ENCODE measurements at regions not wholly inside any gene's neighbourhood (a gene's known extent, or its start where the extent isn't known, plus 50 kb on each side); places are given as distances from the start of the nearest gene placed in this dataset.
"Not testable (repeated sequence)": the region's sequence is repeated elsewhere in the genome, so short reads cannot be mapped to it uniquely, and the experiment has no call there.

- H3K4me3 Mint-ChIP-seq: no peak overlapping the region
- H3K27ac Mint-ChIP-seq: no peak overlapping the region
- DNase-seq: no peak
- no peaks in the 10 kb centered on the region for H3K9me3 Mint-ChIP-seq
- H3K36me3 Mint-ChIP-seq (ENCODE audit: low read depth): no peaks in the 10 kb centered on the region
- H3K27me3 Mint-ChIP-seq: peaks cover 36% of the 10 kb centered on the region
- no peaks in the 10 kb centered on the region for H3K4me1 Mint-ChIP-seq (ENCODE audit: low read depth)
Observed at GRCh38 chr10:27413387-27413786, 90.7 kb upstream of the RAB18 start.

DNA sequence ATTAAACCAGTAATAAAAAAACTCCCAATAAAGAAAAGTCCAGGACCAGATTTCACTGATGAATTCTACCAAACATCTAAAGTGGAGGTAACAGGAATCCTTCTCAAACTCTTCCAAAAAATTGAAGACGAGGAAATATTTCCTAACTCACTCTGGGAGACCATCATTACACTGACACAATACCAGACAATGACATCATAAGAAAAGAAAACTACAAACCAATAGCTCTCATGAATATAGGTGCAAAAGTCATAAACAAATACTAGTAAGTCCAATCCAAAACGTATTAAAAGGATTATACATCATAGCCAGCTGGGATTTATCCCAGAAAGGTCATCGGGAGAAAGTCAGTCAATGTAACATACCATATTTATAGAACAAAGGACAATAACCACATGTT, 94.0 kb upstream of the RAB18 start:
- Mint-ChIP-seq H3K27me3 (peaks cover 22% of the 10 kb centered on the region), H3K9me3 (no peaks in the 10 kb centered on the region), H3K36me3 (ENCODE audit: low read depth) (no peaks in the 10 kb centered on the region), H3K4me3 (no peak overlapping the region), H3K27ac (no peak overlapping the region), H3K4me1 (ENCODE audit: low read depth) (no peaks in the 10 kb centered on the region)
- DNase-seq: no peak

- Mint-ChIP-seq H3K36me3 (ENCODE audit: low read depth) (no peaks in the 10 kb centered on the region), H3K4me3 (no peak overlapping the region), H3K27me3 (no peaks in the 10 kb centered on the region), H3K4me1 (ENCODE audit: low read depth) (no peaks in the 10 kb centered on the region), H3K27ac (no peak overlapping the region), H3K9me3 (no peaks in the 10 kb centered on the region)
- no peak for DNase-seq
Observed at GRCh38 chr10:27407271-27407670, 96.8 kb upstream of the RAB18 start.

- no peaks in the 10 kb centered on the region for H3K36me3 Mint-ChIP-seq (ENCODE audit: low read depth)
- no peak overlapping the region for H3K27ac Mint-ChIP-seq
- H3K27me3 Mint-ChIP-seq: peaks cover 10% of the 10 kb centered on the region
- DNase-seq: no peak
- no peaks in the 10 kb centered on the region for H3K9me3 Mint-ChIP-seq
- H3K4me1 Mint-ChIP-seq (ENCODE audit: low read depth): no peaks in the 10 kb centered on the region
- H3K4me3 Mint-ChIP-seq: no peak overlapping the region
Observed at GRCh38 chr10:27399871-27400270, 104.2 kb upstream of the RAB18 start.

GRCh38 chr10:27393961-27394360, 110.1 kb upstream of the RAB18 start:
- Mint-ChIP-seq H3K9me3 (peaks cover 8% of the 10 kb centered on the region), H3K4me3 (no peak overlapping the region), H3K36me3 (ENCODE audit: low read depth) (no peaks in the 10 kb centered on the region), H3K27me3 (peaks cover 39% of the 10 kb centered on the region), H3K4me1 (ENCODE audit: low read depth) (no peaks in the 10 kb centered on the region), H3K27ac (no peak overlapping the region)
- DNase-seq: no peak

- H3K27me3 Mint-ChIP-seq: peaks cover 31% of the 10 kb centered on the region
- H3K4me1 Mint-ChIP-seq (ENCODE audit: low read depth): no peaks in the 10 kb centered on the region
- H3K4me3 Mint-ChIP-seq: no peak overlapping the region
- H3K9me3 Mint-ChIP-seq: peaks cover 8% of the 10 kb centered on the region
- no peaks in the 10 kb centered on the region for H3K36me3 Mint-ChIP-seq (ENCODE audit: low read depth)
- no peak for DNase-seq
- H3K27ac Mint-ChIP-seq: no peak overlapping the region
Observed at GRCh38 chr10:27392606-27393005, 111.5 kb upstream of the RAB18 start.

- Mint-ChIP-seq H3K27ac (no peak overlapping the region), H3K36me3 (ENCODE audit: low read depth) (no peaks in the 10 kb centered on the region), H3K27me3 (peaks cover 32% of the 10 kb centered on the region), H3K4me3 (no peak overlapping the region), H3K9me3 (peaks cover 8% of the 10 kb centered on the region), H3K4me1 (ENCODE audit: low read depth) (no peaks in the 10 kb centered on the region)
- DNase-seq: no peak
Observed at GRCh38 chr10:27391916-27392315, 112.2 kb upstream of the RAB18 start.

DNA sequence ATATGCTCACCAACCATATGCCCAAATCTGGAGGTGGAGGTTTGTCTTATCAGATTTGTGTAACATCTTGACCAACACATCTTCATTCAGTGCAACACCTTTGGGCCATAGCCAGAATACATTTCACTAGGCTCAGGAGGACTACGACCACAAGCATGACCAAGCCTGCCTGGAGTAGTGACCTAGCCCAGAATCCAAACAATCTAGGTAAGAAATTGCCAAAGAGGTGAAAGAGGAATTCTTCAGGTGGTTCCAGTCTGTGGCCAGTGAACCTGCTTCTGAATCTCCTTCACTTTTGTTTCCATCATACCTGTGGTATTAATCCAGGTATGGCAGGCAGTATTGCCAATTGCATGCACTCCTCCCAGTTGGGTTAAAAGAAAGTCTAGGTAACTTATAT, 112.8 kb upstream of the RAB18 start:
- Mint-ChIP-seq H3K4me1 (ENCODE audit: low read depth) (no peaks in the 10 kb centered on the region), H3K27ac (no peak overlapping the region), H3K4me3 (no peak overlapping the region), H3K9me3 (peaks cover 8% of the 10 kb centered on the region), H3K27me3 (peaks cover 37% of the 10 kb centered on the region), H3K36me3 (ENCODE audit: low read depth) (no peaks in the 10 kb centered on the region)
- no peak for DNase-seq

GRCh38 chr10:27390681-27391080, 113.4 kb upstream of the RAB18 start:
- peaks cover 37% of the 10 kb centered on the region for H3K27me3 Mint-ChIP-seq
- H3K36me3 Mint-ChIP-seq (ENCODE audit: low read depth): no peaks in the 10 kb centered on the region
- DNase-seq: no peak
- H3K9me3 Mint-ChIP-seq: peaks cover 8% of the 10 kb centered on the region
- H3K4me3 Mint-ChIP-seq: no peak overlapping the region
- H3K4me1 Mint-ChIP-seq (ENCODE audit: low read depth): no peaks in the 10 kb centered on the region
- no peak overlapping the region for H3K27ac Mint-ChIP-seq

DNA sequence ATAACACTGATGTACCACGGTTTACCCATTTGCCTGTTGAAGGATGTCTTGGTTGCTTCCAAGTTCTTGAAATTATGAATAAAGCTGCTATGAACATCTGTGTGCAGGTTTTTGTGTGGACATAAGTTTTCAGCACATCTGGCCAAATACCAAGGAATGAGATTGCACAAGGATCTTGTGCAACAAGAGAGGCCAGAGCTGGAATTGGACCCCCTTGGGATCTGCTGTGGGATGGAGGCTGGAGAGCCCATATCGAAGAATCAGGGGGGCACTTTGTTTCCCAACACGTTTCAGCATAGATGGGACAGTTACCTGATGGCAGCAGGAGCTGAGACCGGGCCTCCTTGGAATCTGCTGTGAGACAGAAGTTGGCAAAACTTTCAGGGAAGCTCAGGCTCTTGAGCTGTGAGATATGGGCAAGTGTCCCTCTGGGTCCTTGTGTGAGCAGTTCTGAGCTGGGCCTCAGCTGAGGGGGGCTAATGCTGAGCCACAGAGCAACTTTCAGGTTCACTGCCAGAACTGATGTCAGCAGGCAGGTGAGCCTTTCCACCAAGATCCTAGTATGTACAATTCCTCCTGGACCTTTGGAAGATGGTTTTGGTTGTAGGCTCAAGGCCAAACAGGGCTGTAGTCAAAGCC, 115.2 kb upstream of the RAB18 start:
- H3K9me3 Mint-ChIP-seq: peaks cover 8% of the 10 kb centered on the region
- peaks cover 33% of the 10 kb centered on the region for H3K27me3 Mint-ChIP-seq
- no peaks in the 10 kb centered on the region for H3K4me1 Mint-ChIP-seq (ENCODE audit: low read depth)
- no peak overlapping the region for H3K4me3 Mint-ChIP-seq
- H3K36me3 Mint-ChIP-seq (ENCODE audit: low read depth): no peaks in the 10 kb centered on the region
- no peak overlapping the region for H3K27ac Mint-ChIP-seq
- DNase-seq: no peak

GRCh38 chr10:27383595-27384542, 120.2 kb upstream of the RAB18 start:
- Mint-ChIP-seq H3K4me1 (ENCODE audit: low read depth) (no peaks in the 10 kb centered on the region), H3K27ac (no peak overlapping the region), H3K36me3 (ENCODE audit: low read depth) (no peaks in the 10 kb centered on the region), H3K9me3 (peaks cover 5% of the 10 kb centered on the region), H3K4me3 (no peak overlapping the region), H3K27me3 (peaks cover 36% of the 10 kb centered on the region)
- no peak for DNase-seq

DNA sequence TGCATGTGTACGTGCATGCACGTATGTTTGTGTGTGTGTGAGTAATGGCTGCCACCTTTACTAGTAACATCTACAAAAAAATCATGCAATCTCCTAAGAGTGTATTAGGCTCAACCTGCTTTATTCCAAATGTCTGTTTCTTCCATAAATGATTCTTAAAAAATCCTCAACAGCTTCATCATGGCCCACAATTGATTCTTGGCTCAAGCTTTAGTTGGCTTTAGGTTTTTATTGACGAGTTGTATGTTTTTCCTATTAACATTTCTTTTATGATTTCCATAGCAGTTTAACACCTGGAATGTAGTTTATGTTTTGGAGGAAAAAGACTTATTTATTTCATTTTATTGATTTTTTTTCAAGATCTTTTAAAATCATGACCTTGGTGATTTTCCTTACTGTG, 121.9 kb upstream of the RAB18 start:
- H3K9me3 Mint-ChIP-seq: peaks cover 5% of the 10 kb centered on the region
- no peaks in the 10 kb centered on the region for H3K4me1 Mint-ChIP-seq (ENCODE audit: low read depth)
- no peak overlapping the region for H3K27ac Mint-ChIP-seq
- peaks cover 45% of the 10 kb centered on the region for H3K27me3 Mint-ChIP-seq
- H3K36me3 Mint-ChIP-seq (ENCODE audit: low read depth): no peaks in the 10 kb centered on the region
- no peak for DNase-seq
- H3K4me3 Mint-ChIP-seq: no peak overlapping the region

- DNase-seq: no peak
- Mint-ChIP-seq H3K9me3 (peaks cover 5% of the 10 kb centered on the region), H3K36me3 (ENCODE audit: low read depth) (no peaks in the 10 kb centered on the region), H3K4me3 (no peak overlapping the region), H3K27ac (no peak overlapping the region), H3K4me1 (ENCODE audit: low read depth) (no peaks in the 10 kb centered on the region), H3K27me3 (peaks cover 39% of the 10 kb centered on the region)
Observed at GRCh38 chr10:27380929-27381358, 123.2 kb upstream of the RAB18 start.

- H3K4me3 Mint-ChIP-seq; H3K4me1 Mint-ChIP-seq (ENCODE audit: low read depth); DNase-seq; H3K36me3 Mint-ChIP-seq (ENCODE audit: low read depth); H3K9me3 Mint-ChIP-seq; H3K27ac Mint-ChIP-seq: not testable (repeated sequence)
- peaks cover 34% of the 10 kb centered on the region for H3K27me3 Mint-ChIP-seq
Observed at GRCh38 chr10:27379041-27379440, 125.1 kb upstream of the RAB18 start.

DNA sequence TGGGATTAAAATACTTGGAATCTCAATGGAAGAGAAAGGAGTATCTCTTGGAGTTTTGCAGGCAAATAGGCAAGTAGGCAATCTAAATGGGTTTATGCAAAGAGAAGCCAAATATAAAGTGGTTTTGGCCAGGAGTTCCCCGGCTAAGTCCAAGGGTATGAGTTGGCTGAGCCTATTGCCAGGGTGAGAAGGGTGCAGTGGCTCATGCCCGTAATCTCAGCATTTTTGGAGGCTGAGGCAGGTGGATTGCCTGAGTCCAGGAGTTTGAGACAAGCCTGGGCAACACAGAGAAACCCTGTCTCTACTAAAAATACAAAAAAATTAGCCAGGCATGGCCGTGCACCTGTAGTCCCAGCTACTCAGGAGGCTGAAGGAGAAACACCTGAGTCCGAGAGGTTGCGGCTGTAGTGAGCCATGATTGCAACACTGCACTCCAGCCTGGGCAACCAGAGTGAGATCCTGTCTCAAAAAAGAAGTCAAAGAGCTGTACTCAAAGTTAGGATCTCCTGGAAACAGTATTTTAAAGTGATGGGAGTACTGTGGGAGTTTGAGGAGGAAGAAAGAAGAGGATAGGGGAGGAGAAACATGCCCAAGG, 130.4 kb upstream of the RAB18 start:
- Mint-ChIP-seq H3K4me1 (ENCODE audit: low read depth) (no peaks in the 10 kb centered on the region), H3K36me3 (ENCODE audit: low read depth) (no peaks in the 10 kb centered on the region), H3K9me3 (no peaks in the 10 kb centered on the region), H3K4me3 (no peak overlapping the region), H3K27me3 (peaks cover 9% of the 10 kb centered on the region), H3K27ac (no peak overlapping the region)
- DNase-seq: no peak
